ENCODE measurements at regions not wholly inside any gene's neighbourhood (a gene's known extent, or its start where the extent isn't known, plus 50 kb on each side); places are given as distances from the start of the nearest gene placed in this dataset.
"Not testable (repeated sequence)": the region's sequence is repeated elsewhere in the genome, so short reads cannot be mapped to it uniquely, and the experiment has no call there.

GRCh38 chr4:38279650-38280322, 319.6 kb downstream of the PTTG2 start:
- DNase-seq (ENCODE audit: low spot score), result no peak

DNA sequence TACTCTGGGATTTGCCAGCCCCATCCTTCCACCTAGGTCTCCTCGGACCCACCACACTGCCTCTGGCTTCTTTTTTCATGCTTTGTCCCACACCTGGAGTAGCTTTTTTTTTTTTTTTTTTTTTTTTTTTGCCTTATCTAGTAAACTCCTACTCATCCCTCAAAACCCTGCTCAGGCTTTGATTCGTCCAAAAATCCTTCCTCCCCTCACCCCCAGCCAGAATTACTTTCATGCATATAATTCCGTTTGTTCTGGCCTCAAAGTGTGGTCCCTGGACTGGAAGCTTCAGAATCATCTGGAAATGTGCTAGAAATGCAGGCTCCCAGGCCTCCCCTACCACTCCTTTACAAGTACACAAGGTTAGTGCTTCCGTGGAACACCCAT, 320.1 kb downstream of the PTTG2 start:
- DNase-seq (ENCODE audit: low spot score), result no peak

DNA sequence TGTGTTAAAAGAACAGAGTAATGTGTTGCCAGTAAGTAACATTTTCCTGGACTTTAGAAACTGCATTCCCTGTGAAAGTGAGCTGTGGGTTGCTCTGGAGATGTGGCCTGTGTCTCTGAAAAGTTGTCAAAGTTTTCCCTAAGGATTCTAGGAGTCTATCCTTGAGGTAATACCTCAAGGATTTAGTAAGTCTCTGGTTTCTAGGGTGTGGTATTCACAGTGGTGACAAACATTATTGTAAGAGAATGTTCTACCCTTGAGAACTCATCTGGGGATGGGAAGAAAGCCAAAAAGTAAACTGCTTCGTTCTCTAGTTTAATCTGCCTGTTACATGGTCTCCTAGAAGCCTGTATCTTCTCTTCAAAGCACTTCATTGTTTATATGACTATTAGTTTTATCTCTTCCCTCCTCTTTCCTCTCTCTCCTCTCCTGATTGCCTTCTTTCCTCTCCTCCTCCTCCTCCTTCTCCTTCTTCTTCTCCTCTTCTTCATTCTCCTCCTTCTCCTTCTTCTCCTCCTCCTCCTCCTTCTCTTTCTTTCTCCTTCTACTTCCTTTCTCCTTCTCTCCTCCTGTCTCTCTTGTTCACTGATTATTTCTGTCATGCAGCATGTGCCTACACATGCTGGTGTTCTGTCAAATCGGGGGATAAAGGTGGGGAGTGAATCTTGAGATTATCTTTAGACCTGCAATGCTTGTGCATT, 321.3 kb downstream of the PTTG2 start:
- DNase-seq (ENCODE audit: low spot score), result no peak

- DNase-seq (ENCODE audit: low spot score), result no peak
Observed at GRCh38 chr4:38283724-38284123, 323.5 kb downstream of the PTTG2 start.

DNA sequence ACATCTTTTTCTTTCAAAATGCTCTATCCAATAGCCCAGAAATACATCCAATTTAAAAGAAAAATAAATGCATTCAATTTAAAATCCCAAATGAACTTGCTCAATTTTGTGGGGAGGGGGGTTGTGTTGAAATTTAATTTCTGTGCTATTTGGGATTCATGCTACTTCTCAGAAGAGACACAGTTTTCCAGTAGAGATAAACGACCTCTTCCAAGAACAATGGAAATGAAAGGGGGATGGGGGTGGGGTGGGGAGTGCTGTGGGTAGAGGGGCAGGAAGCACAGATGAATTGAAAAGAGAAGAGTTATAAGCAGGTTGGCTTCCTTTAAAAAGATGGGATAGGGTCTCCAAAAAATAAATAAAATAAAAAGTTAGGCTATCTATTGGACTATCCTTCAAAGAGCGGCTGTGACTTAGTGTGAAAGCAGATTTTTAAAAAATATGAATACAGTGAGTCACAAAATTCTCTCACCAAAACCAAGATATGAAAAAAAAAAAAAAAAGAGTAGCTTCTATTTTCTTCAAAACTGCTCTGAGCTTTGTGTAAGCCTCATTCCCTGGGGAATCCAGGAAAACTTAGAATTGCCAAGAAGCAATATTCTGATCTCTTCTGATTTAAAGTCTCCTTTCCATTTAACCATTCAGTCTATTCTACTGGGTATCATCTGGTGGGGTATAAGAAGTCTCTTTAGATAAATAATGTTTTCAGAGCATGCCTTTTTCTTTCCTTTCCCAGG, 324.3 kb downstream of the PTTG2 start:
- DNase-seq (ENCODE audit: low spot score), result no peak

- DNase-seq (ENCODE audit: low spot score), result no peak
Observed at GRCh38 chr4:38287101-38287851, 327.1 kb downstream of the PTTG2 start.

DNA sequence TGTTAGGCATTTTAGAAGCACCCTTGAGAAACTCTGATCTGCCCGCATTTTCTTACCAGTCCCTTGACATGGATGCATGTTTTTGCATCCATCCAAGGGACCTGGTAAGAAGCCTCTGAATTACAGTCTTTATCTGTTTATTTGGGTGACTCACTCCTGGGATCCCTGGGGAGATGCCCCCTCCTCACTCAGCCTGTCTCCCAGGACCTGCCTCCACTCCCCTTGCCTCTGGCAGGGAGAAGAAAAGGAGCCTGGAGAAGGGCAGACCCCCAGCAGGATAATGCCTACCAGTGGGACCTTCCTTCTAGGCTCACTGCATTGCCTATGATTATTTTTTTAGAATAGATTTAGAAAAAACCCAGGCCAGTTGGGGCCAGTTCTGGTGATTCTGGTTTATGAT, 329.4 kb downstream of the PTTG2 start:
- no peak for DNase-seq (ENCODE audit: low spot score)

DNA sequence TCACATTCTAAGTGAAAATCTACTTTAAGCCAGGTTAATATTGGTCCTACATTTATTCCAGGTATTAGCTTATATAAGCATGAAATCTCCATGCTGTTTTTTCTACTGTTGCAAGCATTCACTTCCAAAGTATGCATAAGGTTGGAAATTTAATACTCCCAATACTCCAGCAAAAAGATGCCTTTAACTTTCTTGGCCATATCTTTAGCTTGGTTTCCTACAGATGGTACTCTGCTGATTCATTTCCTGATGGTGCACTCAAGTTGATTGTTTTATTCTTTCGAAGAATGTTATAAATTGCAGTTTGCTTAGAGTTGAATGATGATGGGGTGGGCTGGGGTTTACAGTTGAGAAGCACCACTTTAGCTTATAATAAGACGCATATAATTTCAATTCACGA, 330.2 kb downstream of the PTTG2 start:
- no peak for DNase-seq (ENCODE audit: low spot score)

DNA sequence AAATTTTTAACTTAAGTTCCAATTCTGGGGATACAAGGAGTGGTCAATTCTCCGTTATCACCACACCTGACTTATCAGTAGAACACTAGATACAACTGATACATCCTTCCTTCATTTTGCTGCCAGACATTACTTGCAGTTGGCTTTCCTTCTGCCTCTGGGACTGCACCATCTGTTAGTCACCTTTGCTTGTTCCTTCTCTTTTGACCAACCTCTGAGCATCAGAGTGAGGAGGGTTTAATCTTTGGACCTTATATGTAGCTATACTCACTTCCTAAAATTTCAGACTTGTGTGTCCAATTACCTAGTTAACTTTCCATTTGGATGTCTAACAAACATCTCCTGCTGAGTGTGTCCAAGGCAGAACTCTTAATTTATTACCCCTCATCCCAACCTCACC, 330.7 kb downstream of the PTTG2 start:
- no peak for DNase-seq (ENCODE audit: low spot score)

DNA sequence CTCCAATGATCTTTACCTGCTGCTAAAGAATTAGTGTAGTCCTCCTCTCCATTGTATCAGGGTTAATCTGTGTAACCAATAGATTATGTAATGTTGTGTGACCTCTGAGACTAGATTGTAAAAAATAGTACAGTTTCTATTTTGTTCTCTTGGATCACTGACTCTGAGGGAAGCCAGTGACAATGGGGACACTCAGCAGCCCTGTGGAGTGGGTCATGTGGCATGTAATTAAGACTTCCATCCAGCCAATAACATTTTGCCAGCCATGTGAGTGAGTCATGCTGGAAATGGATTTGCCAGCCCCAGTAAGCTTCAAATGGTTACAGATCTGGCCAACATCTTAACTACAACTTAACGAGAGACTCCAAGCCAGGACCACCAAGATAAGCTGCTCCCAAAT, 332.3 kb downstream of the PTTG2 start:
- DNase-seq (ENCODE audit: low spot score), result no peak

- DNase-seq (ENCODE audit: low spot score), result no peak
Observed at GRCh38 chr4:38294238-38294637, 334.0 kb downstream of the PTTG2 start.

GRCh38 chr4:38297061-38297460, 336.9 kb downstream of the PTTG2 start:
- DNase-seq (ENCODE audit: low spot score), result no peak

- no peak for DNase-seq (ENCODE audit: low spot score)
Observed at GRCh38 chr4:38298868-38299713, 338.9 kb downstream of the PTTG2 start.

GRCh38 chr4:38302910-38303309, 342.7 kb downstream of the PTTG2 start:
- no peak for DNase-seq (ENCODE audit: low spot score)

DNA sequence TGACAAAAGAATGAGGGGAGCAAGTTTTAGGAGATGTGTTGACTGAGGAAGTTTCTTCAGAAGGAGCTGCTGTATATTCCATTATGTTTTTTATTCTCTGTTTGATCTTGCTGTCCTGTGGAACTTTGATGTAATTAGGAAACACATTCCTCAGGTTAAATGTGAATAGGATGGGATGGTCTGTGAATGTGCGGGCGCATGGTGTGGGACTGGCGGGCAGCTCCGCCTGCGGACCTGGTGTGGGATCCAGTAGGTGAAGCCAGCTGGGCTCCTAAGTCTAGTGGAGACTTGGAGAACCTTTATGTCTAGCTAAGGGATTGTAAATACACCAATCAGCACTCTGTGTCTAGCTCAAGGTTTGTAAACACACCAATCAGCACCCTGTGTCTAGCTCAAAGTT, 344.3 kb downstream of the PTTG2 start:
- DNase-seq (ENCODE audit: low spot score), result not testable (repeated sequence)

DNA sequence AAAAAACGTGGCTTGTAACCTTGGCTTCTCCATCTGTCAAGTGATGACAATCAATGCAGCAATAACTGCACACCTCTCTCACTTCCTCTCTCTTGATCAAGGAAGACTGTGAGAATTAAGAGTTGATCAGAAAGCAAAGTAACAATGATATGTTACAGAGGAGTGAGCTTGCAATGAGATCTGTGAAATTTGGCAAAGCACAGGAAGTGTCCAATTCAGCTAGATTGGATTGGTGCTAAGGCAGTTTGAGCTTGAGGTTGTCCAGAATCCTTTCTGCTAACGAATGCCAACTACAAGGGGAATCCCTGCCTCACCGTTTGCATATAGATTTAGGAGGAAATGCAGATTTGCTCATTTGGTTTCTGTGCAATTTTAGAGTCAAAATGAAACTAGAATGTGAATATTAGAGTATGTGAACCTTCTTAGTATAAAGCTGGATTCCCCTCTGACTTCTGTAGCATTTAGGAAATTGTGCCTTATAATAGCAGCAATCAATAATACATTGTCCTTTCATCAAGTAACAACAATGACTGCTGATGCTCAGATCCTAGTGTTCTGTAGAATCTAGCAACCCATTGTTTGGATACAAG, 346.4 kb downstream of the PTTG2 start:
- DNase-seq (ENCODE audit: low spot score), result peak; percentile 19

GRCh38 chr4:38308728-38309311, 348.6 kb downstream of the PTTG2 start:
- no peak for DNase-seq (ENCODE audit: low spot score)

DNA sequence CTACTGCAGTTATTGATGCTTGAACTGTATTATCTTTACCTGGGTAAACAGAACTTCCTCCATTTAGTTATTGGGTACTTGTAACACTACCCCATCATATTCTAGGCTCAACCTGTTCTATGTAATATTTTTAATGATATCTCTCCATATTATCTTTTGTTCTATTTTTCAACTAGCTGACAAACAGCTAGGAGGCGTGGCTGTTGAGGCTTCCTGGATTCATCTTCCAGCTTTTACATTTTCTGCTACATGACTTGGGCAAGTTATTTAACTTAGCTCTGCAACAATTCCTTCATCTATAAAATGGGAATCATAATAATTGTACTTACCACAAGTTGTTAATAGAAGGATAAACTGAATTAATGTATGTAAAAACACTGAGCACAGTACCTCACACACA, 349.3 kb downstream of the PTTG2 start:
- DNase-seq (ENCODE audit: low spot score), result no peak

DNA sequence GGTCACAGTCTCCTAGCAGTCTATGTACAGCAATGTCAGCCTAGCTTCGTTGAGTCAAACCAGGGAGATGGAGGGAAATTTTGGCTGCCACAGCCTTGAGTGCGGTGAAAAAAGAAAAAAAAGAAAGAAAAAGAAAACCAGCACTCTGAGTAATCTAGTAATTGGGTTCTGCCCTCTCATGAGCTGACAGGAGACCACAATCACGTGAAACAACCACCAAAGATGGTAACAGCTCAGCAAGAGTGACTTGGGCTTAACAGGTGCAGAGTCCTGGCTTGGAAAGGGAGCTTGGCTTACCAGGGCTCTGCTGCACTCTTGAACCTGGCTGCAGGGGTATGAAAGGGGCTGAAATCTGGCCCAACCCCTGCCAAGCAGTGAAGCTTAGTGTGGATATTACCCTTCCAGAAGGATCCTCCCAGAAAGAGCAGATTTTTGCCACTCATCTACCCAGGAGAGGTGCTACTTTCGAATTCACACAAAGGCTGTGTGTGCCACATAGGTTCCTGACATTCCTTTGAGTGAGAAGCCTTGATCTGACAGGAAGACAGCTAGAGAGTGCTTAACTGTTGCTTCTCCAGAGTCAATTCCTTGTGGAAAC, 350.3 kb downstream of the PTTG2 start:
- DNase-seq (ENCODE audit: low spot score), result peak; percentile 84

GRCh38 chr4:38311495-38312126, 351.4 kb downstream of the PTTG2 start:
- no peak for DNase-seq (ENCODE audit: low spot score)
